ENCODE measurements at regions not wholly inside any gene's neighbourhood (a gene's known extent, or its start where the extent isn't known, plus 50 kb on each side); places are given as distances from the start of the nearest gene placed in this dataset.

GRCh38 chr11:104465321-104465720 lies 301.4 kb upstream of the PDGFD start:
- TF ChIP-seq EZH2 (IDR thresholded peaks at IDR 0.05; ENCODE audit: low read length, missing control alignments) (no peak), CTCF (conservative IDR thresholded peaks at IDR 0.05 in 1 of 2, IDR thresholded peaks at IDR 0.05 in 1 of 2; ENCODE audit: low read depth in 1 of 2, low read length in 2 of 2) (no peak)
